PC-3 (cell line): ENCODE measurements at regions not wholly inside any gene's neighbourhood (a gene's known extent, or its start where the extent isn't known, plus 50 kb on each side); places are given as distances from the start of the nearest gene placed in this dataset.

Source experiments
- CTCF ChIP-seq: fragments of 300-600 bp; sonication (generic); conservative IDR thresholded peaks from 2 replicates; pipeline ENCODE4 v1.5.1; 2017; ENCODE audit warnings: antibody characterized with exemption, low read depth, mild to moderate bottlenecking, low read length
- EZH2 ChIP-seq: fragments of 300-600 bp; sonication (generic); IDR thresholded peaks from one replicate; pipeline ENCODE4 v1.6.1; 2017; ENCODE audit warnings: antibody characterized with exemption, mild to moderate bottlenecking, low read length; ENCODE audit not compliant: unreplicated experiment
- EZH2phosphoT487 ChIP-seq: fragments of 300-600 bp; sonication (generic); IDR thresholded peaks from 2 replicates; pipeline ENCODE4 v1.6.1; 2018; ENCODE audit warnings: mild to moderate bottlenecking, antibody characterized with exemption, low read length, borderline replicate concordance

- no peak for TF ChIP-seq CTCF
- TF ChIP-seq EZH2 = no peak
- TF ChIP-seq EZH2phosphoT487 = no peak
Observed at GRCh38 chr13:30061217-30061616, 210.8 kb upstream of the UBL3 start.
